Vagina (tissue), 2 donors: ENCODE measurements at regions not wholly inside any gene's neighbourhood (a gene's known extent, or its start where the extent isn't known, plus 50 kb on each side); places are given as distances from the start of the nearest gene placed in this dataset.

Experiments used
- DNase-seq, 2 donors: peaks; one replicate each; pipeline ENCODE4 v3.0.0-alpha.2; 2017; ENCODE audit errors: extremely low spot score in 2 of 2
- H3K27ac ChIP-seq: fragments of 200-600 bp; sonication (generic); one replicate; pipeline ENCODE4 v1.5.1; 2019
- H3K27me3 ChIP-seq: fragments of 200-600 bp; sonication (generic); one replicate; pipeline ENCODE4 v1.5.1; 2019
- H3K36me3 ChIP-seq, 2 donors: fragments of 200-600 bp; sonication (generic); one replicate each; pipeline ENCODE4 v1.5.1; 2017 to 2019
- H3K4me1 ChIP-seq: fragments of 200-600 bp; sonication (generic); one replicate; pipeline ENCODE4 v1.5.1; 2019
- H3K4me3 ChIP-seq, 2 donors: fragments of 200-600 bp; sonication (generic); 1 replicate in 1 of 2; 2 replicates in 1 of 2; pipeline ENCODE4 v1.5.1; 2016 to 2019
- H3K9me3 ChIP-seq: fragments of 200-600 bp; sonication (generic); one replicate; pipeline ENCODE4 v1.5.1; 2019
- CTCF ChIP-seq, 3 experiments: fragments of 450-650 bp in 2 of 3; fragments of 200-600 bp in 1 of 3; sonication (generic) in 1 of 3; IDR thresholded peaks; one replicate each; pipeline ENCODE4 v1.5.1; 2017 to 2019; ENCODE audit warnings: antibody characterized with exemption in 3 of 3, mild to moderate bottlenecking in 2 of 3, moderate library complexity in 2 of 3
- POLR2A ChIP-seq, 2 donors: fragments of 450-650 bp; IDR thresholded peaks; one replicate each; pipeline ENCODE4 v1.6.1; 2017; ENCODE audit warnings: antibody characterized with exemption in 2 of 2, mild to moderate bottlenecking in 2 of 2, moderate library complexity in 2 of 2
- POLR2AphosphoS5 ChIP-seq, 2 donors: sonication (generic); formaldehyde crosslinking; IDR thresholded peaks; one replicate each; pipeline ENCODE4 v1.9.0; 2017; ENCODE audit warnings: antibody characterized with exemption in 2 of 2, mild to moderate bottlenecking in 2 of 2, low read depth in 1 of 2; ENCODE audit not compliant: insufficient read depth in 1 of 2
- intact Hi-C: fragments of 100-400 bp; cut with DNase I; formaldehyde crosslinking; loops from one replicate; pipeline ENCODE4 v1.15.1; 2023

GRCh38 chr9:88773126-88773525 is 218.1 kb upstream of the S1PR3 start:
- intact Hi-C loops = no loop called here

GRCh38 chr9:88773627-88774244 is 217.5 kb upstream of the S1PR3 start:
- Histone ChIP-seq H3K4me1 (peaks cover 21% of the 10 kb centered on the region), H3K9me3 (no peaks in the 10 kb centered on the region), H3K27ac (no peak overlapping the region), H3K36me3 (no peaks in the 10 kb centered on the region), H3K27me3 (no peaks in the 10 kb centered on the region), H3K4me3 (no peak overlapping the region)
- intact Hi-C loops = no loop called here
- TF ChIP-seq POLR2AphosphoS5 (IDR thresholded peaks at IDR 0.05; ENCODE audit: insufficient read depth in 1 of 2, low read depth in 1 of 2) (no peak), POLR2A (IDR thresholded peaks at IDR 0.05) (no peak), CTCF (IDR thresholded peaks at IDR 0.05) (no peak)
- no peak for DNase-seq

More at GRCh38 chr9:88773126-88773525, 218.1 kb upstream of the S1PR3 start:
- Histone ChIP-seq H3K27me3 (no peaks in the 10 kb centered on the region), H3K4me1 (peaks cover 21% of the 10 kb centered on the region), H3K27ac (no peak overlapping the region), H3K36me3 (no peaks in the 10 kb centered on the region), H3K9me3 (no peaks in the 10 kb centered on the region), H3K4me3 (no peak overlapping the region)
- no peak for DNase-seq
- TF ChIP-seq CTCF (IDR thresholded peaks at IDR 0.05) (no peak), POLR2A (IDR thresholded peaks at IDR 0.05) (no peak), POLR2AphosphoS5 (IDR thresholded peaks at IDR 0.05; ENCODE audit: insufficient read depth in 1 of 2, low read depth in 1 of 2) (no peak)

- no peak overlapping the region for H3K4me3 ChIP-seq
- intact Hi-C loops = no loop called here
- peaks cover 21% of the 10 kb centered on the region for H3K4me1 ChIP-seq
- no peak for DNase-seq
- no peaks in the 10 kb centered on the region for H3K27me3 ChIP-seq
- TF ChIP-seq POLR2AphosphoS5 (IDR thresholded peaks at IDR 0.05; ENCODE audit: insufficient read depth in 1 of 2, low read depth in 1 of 2) (no peak), CTCF (IDR thresholded peaks at IDR 0.05) (no peak), POLR2A (IDR thresholded peaks at IDR 0.05) (no peak)
- H3K36me3 ChIP-seq = no peaks in the 10 kb centered on the region
- H3K27ac ChIP-seq = no peak overlapping the region
- H3K9me3 ChIP-seq = no peaks in the 10 kb centered on the region
Observed at GRCh38 chr9:88775037-88775471, 216.2 kb upstream of the S1PR3 start.

- DNase-seq = no peak
- Histone ChIP-seq H3K36me3 (no peaks in the 10 kb centered on the region), H3K4me3 (no peak overlapping the region), H3K4me1 (peaks cover 21% of the 10 kb centered on the region), H3K27ac (no peak overlapping the region), H3K27me3 (no peaks in the 10 kb centered on the region), H3K9me3 (no peaks in the 10 kb centered on the region)
- TF ChIP-seq POLR2A (IDR thresholded peaks at IDR 0.05) (no peak), POLR2AphosphoS5 (IDR thresholded peaks at IDR 0.05; ENCODE audit: insufficient read depth in 1 of 2, low read depth in 1 of 2) (no peak), CTCF (IDR thresholded peaks at IDR 0.05) (no peak)
- intact Hi-C loops = no loop called here
Observed at GRCh38 chr9:88775559-88775958, 215.7 kb upstream of the S1PR3 start.

- Histone ChIP-seq H3K9me3 (no peaks in the 10 kb centered on the region), H3K27me3 (no peaks in the 10 kb centered on the region), H3K4me1 (peaks cover 21% of the 10 kb centered on the region), H3K4me3 (no peak overlapping the region), H3K36me3 (no peaks in the 10 kb centered on the region), H3K27ac (no peak overlapping the region)
- DNase-seq = no peak
- TF ChIP-seq POLR2AphosphoS5 (IDR thresholded peaks at IDR 0.05; ENCODE audit: insufficient read depth in 1 of 2, low read depth in 1 of 2) (no peak), POLR2A (IDR thresholded peaks at IDR 0.05) (no peak), CTCF (IDR thresholded peaks at IDR 0.05) (no peak)
- intact Hi-C loops = no loop called here
Observed at GRCh38 chr9:88775966-88776365, 215.3 kb upstream of the S1PR3 start.
